Left kidney (tissue), 1 donor: ENCODE measurements at regions not wholly inside any gene's neighbourhood (a gene's known extent, or its start where the extent isn't known, plus 50 kb on each side); places are given as distances from the start of the nearest gene placed in this dataset.

Experiments used
- DNase-seq: peaks from one replicate; pipeline ENCODE4 v3.0.0-alpha.2; 2013

DNA sequence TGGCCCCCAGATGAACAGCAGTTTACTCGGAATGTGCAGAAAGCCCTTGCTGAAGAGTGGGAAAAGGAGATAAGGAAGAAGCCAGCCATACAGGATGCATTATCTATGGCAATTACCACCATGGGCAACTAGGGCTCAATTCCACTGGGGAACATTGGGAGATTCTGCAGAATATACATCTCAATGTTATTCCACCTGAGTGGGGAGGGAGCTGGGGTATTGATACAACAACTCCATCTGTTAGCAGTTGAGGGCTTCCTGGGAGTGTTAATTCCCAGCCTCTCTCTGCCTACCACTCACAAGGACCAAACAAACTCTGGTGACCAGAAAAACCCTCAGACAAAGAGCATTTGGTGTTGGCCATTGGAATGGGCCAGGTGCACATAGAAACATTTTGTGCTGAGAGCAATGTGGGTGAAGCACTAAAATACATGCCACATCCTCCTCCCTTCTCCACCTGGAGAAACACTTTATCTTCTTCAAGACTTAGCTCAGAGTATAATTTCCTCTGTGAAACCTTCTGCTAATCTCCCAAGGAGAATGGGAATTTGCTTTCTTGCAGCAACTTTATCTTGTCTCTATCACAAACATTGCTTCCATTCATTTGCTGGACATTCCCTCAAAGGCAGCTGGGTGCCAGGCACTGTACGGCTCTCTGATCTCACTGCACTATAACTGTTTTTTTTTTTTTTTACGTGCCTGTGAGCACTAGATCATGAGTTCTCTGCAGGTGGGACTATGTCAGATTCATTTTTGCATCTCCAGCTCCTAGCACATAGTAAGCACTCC lies 292.2 kb downstream of the MN1 start:
- no peak for DNase-seq

DNA sequence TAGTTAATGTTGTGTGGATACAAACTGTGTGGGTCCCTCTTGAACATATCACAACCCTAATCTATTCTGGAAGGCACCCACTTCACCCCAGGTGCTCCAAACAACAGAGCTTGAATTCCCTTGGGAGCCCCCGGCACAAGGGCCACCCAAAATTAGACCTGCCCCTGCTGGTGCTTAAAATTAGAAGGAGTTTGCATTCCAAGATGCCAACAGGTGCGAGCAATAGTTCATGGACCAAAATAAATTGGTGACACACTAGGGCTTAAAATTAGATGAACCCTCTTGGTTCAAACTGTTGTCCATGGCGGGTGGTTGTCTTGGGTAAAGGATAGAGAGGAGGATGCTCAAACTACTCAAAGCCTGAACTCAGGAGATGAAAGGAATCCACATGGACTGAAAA lies 291.5 kb downstream of the MN1 start:
- no peak for DNase-seq

DNA sequence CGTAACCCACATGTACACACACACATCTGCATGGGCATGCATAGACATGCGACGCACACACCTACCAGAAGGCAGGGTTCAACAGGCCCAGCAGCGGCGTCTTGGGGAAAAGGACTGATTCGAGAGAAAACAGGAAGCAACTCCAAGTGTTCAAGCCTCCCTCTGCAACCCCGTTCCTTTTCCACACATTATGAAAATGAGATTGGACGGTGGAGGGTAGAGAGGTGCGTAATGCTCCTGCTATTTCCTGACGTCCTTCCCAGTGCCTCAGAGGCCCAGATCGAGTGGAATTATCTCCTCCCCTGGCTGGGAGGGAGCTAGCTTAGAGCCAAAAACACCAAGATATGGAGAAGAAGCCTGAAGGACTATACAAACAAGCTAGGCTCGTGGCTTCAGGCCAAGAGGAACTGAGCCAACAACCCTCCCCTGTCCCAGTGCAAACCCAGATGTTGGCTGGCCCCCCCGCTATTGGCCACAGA lies 289.2 kb downstream of the MN1 start:
- peak; percentile 36 for DNase-seq

DNA sequence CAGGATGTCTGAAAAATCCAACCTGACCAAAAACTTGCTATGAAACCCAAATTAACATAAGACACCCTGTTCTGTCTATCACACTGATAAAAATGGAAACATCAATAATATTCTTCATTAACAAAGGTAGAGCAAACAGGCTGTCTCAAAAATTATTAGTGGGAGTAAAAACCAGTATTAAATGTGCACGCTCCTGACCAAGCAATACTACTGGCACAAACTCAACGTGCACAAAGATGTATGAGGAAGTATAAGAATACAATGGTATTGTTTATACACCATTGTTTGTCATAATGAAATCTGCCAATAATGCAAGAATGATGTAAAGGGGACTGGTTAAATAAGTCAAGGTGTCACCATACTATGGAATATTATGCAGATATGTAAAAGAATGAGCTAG lies 288.5 kb downstream of the MN1 start:
- no peak for DNase-seq

DNA sequence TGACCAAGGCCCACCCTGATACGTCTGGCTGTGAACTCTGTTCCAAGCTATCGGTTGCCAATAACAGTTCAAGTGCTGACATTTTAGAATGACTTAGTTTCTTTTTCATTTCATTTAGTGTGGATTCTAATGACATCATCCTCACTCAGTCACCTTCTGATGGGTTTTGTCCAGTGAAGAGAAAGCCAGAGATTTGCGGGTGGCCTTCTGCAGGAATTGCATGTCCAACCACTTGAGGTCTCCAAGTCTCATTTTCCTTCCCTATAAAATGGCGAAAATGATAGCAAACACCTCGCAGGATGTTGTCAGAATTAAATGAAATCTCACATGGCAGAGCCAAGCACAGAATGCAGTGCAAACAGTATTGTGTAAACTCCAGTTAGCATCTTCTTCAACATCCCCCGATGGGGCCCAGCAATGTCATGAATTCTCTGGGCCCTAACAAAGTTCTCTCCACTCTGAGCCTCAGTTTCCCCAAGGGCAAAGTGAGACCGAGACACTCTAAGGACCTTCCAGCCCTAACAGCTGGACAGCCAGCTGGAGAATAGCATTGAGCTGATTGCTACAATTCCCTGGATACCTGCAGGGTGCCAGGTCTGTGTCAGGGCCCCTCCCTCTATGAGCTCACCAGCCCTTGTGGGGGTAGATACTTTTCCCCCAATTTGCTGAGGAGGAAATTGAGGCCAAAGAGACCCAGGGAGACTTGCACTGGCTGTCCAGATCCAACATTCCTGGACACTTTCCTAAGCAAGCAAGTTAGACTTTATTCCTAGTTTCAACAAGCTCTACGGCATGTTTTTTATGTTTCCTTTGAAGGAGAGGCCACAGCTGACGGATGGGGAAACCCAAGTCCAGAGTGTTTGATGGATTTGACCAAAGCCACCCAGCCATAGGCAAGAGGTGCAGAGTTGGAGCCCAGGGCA lies 286.7 kb downstream of the MN1 start:
- DNase-seq = peak; percentile 39

DNA sequence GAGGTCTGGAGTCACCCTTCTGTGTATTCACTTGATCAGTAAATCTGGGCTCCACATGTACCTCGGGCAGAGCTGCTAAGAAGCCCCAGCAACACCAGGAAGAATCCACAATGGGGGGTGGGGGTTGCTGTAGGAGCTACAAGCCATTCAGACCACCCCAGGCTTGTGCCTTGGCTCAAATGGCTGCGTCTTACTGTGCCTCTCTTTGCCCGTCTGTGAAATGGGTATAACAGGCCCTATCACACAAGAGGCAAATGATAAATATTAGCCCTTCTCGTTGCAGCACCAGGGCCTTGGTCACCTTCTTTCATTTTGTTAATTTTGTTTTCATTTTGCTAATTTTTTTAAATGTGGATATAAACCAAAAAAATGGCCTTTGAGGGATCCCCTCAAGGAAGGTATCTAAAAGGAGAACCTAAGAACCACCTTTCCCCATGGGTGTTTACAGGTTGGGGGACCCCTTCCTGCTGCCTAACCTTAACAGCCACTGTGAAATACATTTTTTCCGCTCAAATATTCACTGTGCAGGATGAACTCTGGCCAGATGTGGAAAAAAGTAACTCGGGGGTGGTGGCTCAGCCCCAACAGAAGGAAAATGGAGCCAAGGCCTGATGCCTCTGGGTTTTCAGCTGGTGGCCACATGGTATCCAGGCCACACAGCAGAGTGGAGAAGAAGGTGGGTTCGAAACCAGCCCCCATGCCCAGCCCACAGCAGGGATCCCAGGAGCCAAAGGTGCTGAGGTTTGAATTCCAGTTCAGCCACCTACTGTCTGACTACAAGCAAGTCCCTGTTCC lies 284.0 kb downstream of the MN1 start:
- DNase-seq = no peak

DNA sequence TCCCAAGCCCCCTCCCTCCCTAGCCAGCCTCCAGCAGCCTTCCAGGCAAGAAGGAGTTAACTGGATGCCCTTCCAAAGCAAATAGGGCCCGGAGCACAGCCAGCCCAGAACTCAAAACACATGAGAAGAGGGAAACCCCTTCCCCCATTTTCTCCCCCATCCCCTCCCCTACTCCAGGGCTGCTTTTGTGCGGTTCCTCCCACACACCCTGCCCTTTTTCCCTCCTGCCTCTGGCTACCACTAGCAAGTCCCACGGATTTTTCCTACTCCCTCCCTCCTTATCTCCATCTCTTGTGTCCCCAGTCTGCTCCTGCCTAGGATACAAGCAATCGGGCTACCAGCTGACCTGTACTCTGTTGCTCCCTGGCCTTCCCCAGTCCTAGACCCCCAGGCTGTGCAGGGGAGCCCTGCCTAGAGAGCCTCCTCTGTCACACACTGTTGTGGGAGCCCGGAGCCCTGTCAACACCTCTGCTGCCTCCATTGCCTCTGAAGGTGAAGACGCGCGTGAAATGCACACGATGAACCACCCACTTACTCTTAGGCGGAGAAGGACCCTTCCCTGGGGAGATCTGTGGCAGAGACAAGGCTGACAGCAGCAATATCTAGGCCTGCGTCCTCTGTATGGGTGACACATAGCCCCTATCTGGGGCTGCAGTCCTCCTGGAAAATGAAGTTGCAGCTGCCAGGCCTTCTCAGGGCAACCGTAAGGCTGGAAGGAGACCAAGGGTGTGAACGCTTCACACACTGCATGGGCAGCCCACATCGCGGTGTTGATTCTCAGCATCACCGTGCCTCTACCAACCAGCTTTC lies 282.8 kb downstream of the MN1 start:
- DNase-seq = peak; percentile 40

DNA sequence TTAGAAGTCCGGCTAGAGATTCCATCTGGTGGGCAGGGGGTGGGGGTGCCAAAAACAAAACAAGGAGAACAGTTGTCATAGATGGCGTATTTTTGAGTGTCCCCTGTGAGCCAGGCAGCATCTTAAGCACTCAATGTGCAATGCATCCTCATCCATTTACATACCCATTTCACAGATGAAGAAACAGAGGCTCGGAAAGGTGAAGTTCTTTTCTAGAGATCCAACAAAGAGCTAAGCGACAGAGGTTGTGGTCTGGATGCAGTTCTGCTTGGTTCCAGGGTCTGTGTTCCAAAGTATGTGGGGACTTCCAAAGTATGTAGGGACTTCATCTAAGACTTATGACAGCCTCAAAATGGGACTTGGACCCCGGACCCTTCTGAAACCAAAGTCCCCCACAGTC lies 277.8 kb downstream of the MN1 start:
- no peak for DNase-seq

DNA sequence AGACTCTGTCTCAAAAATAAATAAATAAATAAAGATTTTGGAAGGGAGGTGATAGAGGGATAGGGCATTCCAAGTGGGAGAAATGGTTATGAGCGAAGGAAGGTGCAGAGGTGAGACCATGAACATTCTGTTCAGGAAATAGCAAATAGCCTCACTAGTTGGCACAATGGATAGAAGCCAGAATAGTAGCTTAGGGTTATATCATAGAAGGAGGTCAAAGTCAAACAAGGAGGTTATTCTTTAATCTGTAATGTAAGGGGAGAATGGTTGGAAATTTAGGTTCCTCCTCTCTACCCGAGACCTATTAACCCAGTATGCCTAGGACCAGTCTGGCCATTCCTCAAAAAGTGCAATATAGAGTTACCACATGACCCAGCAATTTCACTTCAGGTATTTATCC lies 275.8 kb downstream of the MN1 start:
- DNase-seq = no peak

DNA sequence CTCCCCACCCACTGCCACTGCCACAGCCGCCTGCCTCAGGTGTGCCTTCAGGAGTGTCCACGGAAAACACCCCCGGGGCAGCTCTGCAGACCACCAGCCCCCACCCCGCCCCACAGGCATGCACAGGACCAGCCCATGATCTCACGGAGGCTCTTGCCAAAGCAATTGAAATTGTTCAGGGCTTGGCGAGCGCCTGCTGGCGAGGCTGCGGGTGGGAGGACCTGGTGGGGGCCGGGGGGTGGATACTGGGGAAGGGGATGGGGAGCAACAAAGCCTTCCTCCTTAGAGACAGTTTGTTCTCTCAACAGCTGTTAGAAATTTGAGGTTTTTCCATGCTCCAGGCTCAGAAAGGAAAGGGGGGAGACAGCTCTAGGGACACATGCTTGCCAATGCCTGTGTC lies 274.7 kb downstream of the MN1 start:
- no peak for DNase-seq

DNA sequence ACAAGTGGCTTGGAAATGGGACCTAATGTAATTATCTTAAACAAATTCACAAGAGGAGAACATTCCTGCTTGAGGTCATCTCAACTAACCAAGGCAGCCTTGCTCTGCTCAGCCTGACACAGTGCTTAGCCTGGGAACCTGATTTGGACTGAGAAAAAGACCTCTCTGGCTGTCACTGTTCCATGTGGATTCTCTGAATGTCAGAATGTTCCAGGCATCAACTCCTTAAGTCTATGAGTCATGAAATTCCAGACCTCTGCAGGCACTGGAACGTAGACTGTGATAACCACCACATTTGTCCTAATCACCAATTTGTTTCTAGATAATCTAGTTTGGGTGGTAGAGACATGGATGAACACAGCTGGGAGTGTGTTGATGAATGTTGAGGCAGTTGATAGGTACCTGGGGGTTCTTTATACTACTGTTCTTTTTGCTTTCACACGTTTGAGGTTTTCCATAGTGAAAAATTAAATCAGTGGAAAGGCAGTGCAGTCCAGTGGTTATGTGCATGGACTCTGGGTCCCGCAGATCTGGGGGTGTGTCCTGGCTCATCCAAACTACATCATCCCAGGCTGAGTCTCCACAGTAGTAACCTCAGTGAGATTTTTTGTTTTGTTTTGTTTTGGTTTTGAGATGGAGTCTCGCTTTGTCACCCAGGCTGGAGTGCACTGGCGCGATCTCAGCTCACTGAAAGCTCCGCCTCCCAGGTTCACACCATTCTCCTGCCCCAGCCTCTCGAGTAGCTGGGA lies 269.6 kb downstream of the MN1 start:
- DNase-seq = no peak

DNA sequence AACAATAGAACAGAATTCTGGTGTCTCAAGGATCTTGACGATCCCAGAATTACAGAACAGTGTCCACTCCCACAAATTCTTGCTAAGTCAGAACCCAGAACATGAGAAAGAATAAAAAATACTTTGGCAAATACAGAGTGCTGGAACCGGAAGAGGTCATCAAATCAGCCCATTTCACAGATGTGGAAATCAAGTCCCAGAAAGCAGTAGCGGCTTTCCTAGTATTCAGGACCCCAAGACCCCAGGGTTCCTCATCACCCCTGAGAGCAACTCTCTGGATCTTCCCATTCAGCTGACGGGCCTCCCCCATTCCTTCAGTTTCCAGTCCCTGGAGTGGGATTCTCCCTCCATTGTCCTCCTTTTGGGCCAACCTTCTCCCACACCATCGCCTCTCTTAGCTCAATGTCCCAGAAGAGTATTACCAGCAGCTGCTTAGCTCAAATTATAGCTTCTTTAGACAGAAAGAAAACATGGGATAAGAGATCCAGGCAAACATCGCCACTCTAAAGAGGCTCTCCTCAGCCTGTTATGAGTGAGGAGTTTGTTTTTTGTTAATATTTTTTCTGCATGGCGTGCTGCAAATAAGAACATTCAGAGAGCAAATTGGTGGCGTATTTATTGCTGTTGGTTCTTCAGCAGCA lies 268.3 kb downstream of the MN1 start:
- DNase-seq = no peak

DNA sequence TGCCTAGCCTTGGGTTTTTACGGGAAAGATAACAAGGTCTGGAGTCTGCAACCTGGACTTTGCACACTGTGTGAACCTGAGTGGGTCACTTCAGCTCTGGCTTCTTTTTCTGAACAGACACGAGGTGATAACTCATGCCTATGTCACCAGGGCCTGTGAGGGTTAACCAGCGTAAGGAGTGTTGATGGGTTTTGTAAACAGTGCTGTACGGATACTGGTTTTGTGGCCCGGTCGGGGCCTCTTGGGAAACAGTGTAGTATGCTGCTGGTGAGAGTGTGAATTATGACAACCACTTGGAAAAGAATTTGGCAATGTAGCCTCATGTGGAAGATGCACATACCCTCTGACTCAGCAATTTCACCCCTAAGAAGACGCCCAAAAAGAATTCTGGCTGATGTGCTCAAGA lies 266.8 kb downstream of the MN1 start:
- no peak for DNase-seq

DNA sequence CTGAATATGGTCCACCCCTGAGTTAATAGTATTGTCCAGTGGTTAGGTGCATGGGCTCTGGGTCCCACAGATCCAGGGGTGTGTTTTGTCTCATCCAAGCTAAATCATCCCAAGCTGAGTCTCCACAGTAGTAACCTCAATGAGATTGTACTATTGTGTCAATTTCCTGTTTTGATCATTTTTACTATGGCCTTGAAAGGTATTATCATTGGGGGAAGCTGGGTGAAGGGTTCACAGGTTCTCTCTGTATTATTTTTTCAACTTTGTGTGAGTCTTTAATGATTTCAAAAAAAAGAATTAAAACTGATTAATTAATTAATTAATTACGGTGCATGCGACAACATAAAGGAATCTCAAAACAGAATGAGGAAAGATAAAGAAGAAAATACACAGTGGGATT lies 266.1 kb downstream of the MN1 start:
- no peak for DNase-seq

DNA sequence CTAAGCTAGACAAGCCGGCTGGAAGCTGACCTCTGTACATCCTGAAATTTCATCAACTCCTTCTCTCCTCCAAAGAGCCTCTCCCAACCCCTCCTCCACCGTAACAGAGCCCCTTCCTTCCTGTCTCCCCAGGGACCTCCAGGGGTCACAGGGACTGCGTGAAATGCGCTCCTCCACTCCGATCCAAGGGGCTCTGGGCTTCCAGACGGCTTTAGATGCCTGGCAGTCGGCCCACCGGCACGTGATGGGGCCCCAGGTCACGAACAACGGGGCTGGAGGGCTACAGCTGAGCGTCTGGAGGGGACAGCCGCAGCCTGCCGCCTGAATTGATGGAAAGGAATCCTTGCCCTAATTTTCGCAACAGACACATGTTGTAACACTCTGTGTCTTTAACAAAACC lies 264.1 kb downstream of the MN1 start:
- peak; percentile 46 for DNase-seq

DNA sequence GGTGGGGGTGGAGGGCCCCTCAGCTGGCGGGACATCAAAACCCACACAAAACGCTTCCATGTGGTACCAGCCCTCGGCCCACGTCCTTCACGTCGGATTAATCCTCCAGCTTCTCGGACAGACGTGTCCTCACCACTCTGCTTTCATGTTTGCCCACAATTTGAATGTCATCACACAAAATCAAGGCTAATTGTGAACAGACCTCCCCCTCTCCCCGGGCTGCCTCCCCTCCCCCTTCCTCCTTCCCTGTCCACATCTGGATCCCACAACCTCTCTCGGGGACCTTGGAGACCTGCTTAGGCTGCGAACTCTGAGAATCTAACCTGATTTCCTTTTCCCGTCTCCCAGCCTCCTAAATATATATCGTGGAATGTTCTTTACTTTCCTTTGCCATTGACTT lies 262.9 kb downstream of the MN1 start:
- DNase-seq = no peak

DNA sequence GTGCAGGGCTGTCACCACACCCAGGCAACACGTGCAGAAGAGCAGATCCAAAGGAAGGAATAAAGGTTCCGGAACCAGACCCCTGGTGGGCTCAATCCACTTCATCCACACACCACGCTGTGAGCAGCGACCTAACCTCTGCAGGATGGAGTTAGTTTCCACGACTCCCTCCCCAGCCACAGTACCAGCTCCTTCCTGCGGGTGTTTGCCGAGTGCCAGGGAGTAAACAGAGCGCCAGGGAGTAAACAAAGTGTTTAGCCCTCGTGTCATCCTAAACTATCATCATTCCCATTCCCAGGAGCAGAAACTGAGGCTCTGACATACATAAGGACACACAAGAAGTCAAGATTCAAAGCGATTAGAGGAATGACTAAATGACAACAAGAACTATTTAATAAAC lies 261.3 kb downstream of the MN1 start:
- DNase-seq = no peak

DNA sequence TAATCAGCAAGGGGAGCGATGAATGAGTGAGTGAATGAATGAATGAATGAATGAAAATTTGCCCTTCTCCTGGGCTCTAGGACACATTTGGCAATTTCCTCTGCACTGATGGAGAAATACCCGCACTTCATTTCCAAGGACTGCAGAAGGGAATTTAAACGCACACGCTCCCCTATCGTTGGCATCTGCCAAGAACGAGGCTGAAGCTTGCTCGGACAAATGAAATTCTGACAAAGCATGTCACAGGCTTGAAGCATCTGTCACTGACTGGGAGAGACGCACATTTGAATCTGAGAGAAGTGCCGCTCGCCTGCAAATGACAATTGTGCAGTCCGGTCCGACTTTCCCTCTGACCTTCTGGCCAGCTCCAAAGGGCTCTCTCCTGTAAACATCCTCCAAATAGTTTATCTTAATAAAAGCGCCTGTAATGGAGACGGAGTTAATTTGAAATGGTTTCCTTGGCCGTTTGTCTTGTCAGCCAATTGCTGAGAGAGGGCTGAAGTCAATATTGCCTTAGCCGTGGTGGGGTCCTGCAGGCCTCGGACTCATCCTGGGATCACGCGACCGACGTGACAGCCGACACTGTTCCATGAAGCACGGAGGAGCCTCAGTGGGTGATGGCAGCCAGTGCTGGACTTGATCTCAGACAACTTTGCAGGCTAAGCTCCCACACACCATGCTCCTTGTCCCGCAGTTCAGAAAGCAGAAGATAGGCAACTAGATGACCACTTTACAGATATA lies 260.7 kb downstream of the MN1 start:
- DNase-seq = no peak

DNA sequence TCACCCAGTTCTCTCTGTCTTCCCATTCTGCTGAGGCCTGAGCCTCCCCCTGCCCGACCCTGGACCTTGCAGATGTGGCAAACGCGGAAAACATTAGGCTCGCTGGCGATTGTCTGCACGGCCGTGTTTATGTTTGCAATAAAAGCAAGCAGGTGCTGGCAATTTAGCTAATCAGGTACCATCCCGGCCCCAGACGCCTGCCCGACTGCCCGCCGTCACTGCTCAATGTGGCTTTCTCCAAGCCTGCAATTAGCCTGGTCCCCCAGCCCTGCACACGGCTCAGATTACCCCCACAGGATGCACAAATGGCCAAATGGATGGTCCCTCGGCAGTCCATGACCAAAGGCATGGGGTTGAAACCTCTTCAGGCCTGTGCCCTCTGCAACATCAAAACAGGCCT lies 259.7 kb downstream of the MN1 start:
- no peak for DNase-seq

DNA sequence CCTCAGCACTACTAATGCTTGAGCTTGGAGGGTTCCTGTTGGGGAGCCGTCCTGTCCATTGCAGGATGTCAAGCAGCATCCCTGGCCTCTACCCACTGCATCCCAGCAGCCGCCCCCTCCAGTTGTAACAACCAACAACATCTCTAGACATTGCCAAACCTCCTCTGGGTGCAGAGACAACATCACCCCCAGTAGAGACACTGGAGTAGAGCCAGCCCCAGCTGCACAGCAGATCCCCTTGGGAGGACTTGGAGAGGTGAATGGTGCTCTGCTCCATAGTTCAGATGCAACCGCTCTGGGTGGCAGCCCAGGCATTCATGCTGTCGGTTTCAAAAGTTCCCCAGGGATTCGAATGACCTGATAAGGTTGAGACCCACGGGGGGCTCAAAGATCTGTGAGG lies 259.0 kb downstream of the MN1 start:
- DNase-seq = no peak
